ENCODE measurements at regions not wholly inside any gene's neighbourhood (a gene's known extent, or its start where the extent isn't known, plus 50 kb on each side); places are given as distances from the start of the nearest gene placed in this dataset.
A peak's percentile ranks its signal among the peaks of the same experiment; 100 is the strongest.
"Not testable (repeated sequence)": the region's sequence is repeated elsewhere in the genome, so short reads cannot be mapped to it uniquely, and the experiment has no call there.

GRCh38 chr5:122656577-122656976 lies 118.3 kb upstream of the SNX2 start:
- Histone ChIP-seq H3K27ac (ENCODE audit: low read length) (no peak overlapping the region), H3K27me3 (ENCODE audit: control insufficient read depth, insufficient read depth, low read length) (no peaks in the 10 kb centered on the region), H3K36me3 (ENCODE audit: control insufficient read depth, insufficient read depth, low read length) (no peaks in the 10 kb centered on the region), H3K9me3 (replicated peaks; ENCODE audit: control insufficient read depth, low read depth, low read length) (no peaks in the 10 kb centered on the region), H3K4me1 (ENCODE audit: control insufficient read depth, insufficient read depth, low read length) (no peaks in the 10 kb centered on the region), H3K4me3 (ENCODE audit: low read length) (no peak overlapping the region)
- no peak for DNase-seq
- WGBS (ENCODE audit: insufficient coverage), result no CpG with 5 or more reads among the region's 1 CpG

DNA sequence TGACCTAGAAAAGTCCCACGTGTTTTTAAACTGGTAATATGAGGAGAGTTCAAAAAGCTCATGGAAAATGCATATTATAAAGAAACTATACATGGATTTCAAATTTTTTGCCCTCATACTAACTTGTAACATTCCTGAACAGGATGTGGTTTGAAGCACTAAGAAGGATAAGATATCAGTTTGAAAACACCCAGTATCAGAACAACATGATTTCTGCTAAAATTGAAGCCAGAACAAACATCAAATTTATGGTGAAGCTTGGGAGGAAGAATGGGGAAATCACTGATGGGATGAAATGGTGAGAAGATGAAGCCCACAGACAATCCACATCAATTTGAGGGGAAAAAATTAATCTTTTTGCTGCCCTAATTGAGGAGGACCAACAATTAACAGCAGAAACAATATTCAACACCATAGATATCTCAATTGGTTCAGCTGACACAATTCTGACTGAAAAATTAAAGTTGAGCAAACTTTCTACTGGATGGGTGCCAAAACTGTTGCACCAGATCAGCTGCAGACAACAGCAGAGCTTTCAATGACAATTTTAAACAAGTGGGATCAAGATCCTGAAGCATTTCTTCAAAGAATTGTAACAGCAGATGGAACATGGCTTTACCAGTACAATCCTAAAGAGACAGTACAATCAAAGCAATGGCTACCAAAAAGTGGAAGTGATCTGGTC lies 113.2 kb upstream of the SNX2 start:
- H3K4me1 ChIP-seq (ENCODE audit: control insufficient read depth, insufficient read depth, low read length), result no peaks in the 10 kb centered on the region
- no peaks in the 10 kb centered on the region for H3K27me3 ChIP-seq (ENCODE audit: control insufficient read depth, insufficient read depth, low read length)
- H3K36me3 ChIP-seq (ENCODE audit: control insufficient read depth, insufficient read depth, low read length), result no peaks in the 10 kb centered on the region
- no CpG with 5 or more reads among the region's 1 CpG for WGBS (ENCODE audit: insufficient coverage)
- DNase-seq, result no peak
- H3K9me3 ChIP-seq (replicated peaks; ENCODE audit: control insufficient read depth, low read depth, low read length), result no peaks in the 10 kb centered on the region
- H3K4me3 ChIP-seq (ENCODE audit: low read length), result no peak overlapping the region
- H3K27ac ChIP-seq (ENCODE audit: low read length), result no peak overlapping the region

DNA sequence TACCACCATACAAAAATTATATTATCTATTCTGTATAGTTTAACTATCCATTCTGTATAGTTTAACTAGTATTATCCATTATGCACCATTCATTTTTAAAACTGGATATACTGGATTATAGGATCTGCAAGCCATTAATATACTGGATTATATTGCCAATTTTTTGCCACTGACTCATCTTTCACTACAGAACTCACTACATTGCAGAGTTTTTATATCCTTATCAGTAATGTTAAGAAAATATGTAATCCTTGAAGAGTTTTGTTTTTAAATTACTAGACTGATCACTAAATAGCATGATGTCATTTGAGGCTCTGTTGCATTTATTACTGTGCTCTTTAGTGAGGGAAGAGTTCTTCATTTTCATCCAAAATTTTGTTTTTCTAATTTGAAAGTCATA lies 109.8 kb upstream of the SNX2 start:
- Histone ChIP-seq H3K4me3 (ENCODE audit: low read length) (no peak overlapping the region), H3K27me3 (ENCODE audit: control insufficient read depth, insufficient read depth, low read length) (no peaks in the 10 kb centered on the region), H3K9me3 (replicated peaks; ENCODE audit: control insufficient read depth, low read depth, low read length) (no peaks in the 10 kb centered on the region), H3K27ac (ENCODE audit: low read length) (no peak overlapping the region), H3K36me3 (ENCODE audit: control insufficient read depth, insufficient read depth, low read length) (no peaks in the 10 kb centered on the region), H3K4me1 (ENCODE audit: control insufficient read depth, insufficient read depth, low read length) (no peaks in the 10 kb centered on the region)
- DNase-seq, result no peak

DNA sequence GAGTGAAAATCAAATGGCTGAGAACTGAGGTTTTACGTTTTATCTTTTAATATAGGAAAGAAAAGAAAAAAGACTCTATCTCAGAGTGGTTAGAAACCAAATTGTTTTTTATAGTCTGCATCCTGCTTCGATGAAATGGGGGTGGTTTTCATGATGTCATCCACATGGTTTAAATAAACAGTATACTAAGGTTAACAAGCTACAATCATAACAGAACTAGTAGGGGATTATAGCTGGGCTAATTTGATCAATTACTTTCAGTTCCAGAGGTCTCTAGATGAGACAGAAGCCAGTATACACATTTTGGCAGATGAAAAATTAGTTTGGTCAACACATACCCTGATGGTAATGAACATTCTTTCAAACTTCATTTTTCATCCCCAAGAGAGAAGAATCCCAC lies 106.3 kb upstream of the SNX2 start:
- no CpG with 5 or more reads among the region's 2 CpGs for WGBS (ENCODE audit: insufficient coverage)
- Histone ChIP-seq H3K27me3 (ENCODE audit: control insufficient read depth, insufficient read depth, low read length) (no peaks in the 10 kb centered on the region), H3K36me3 (ENCODE audit: control insufficient read depth, insufficient read depth, low read length) (no peaks in the 10 kb centered on the region), H3K9me3 (replicated peaks; ENCODE audit: control insufficient read depth, low read depth, low read length) (no peaks in the 10 kb centered on the region), H3K4me3 (ENCODE audit: low read length) (no peak overlapping the region), H3K4me1 (ENCODE audit: control insufficient read depth, insufficient read depth, low read length) (no peaks in the 10 kb centered on the region), H3K27ac (ENCODE audit: low read length) (no peak overlapping the region)
- DNase-seq, result no peak

GRCh38 chr5:122669709-122670108 lies 105.2 kb upstream of the SNX2 start:
- DNase-seq; H3K36me3 ChIP-seq (ENCODE audit: control insufficient read depth, insufficient read depth, low read length); H3K27ac ChIP-seq (ENCODE audit: low read length); H3K4me1 ChIP-seq (ENCODE audit: control insufficient read depth, insufficient read depth, low read length); H3K27me3 ChIP-seq (ENCODE audit: control insufficient read depth, insufficient read depth, low read length); H3K4me3 ChIP-seq (ENCODE audit: low read length); H3K9me3 ChIP-seq (replicated peaks; ENCODE audit: control insufficient read depth, low read depth, low read length): not testable (repeated sequence)
- WGBS (ENCODE audit: insufficient coverage), result no CpG with 5 or more reads among the region's 1 CpG

DNA sequence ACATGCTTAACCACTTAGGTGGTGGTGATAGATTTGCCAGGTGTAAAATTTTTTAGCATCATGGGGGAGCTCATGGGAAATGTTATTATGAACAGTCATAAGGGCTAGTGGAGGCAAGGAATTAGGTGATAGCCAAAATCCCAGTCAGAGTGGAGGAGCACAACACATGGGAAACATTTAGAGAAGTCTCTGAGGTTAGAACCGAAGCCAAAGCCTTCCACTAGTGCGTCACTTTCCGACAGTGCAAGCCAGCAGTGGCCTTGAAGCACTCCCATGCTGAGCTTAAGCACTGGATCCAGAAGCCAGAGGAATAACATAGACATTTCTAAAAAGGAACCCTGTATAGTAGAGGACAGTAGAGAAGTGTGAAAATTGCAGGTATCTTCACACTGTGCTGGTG lies 101.5 kb upstream of the SNX2 start:
- no peaks in the 10 kb centered on the region for H3K9me3 ChIP-seq (replicated peaks; ENCODE audit: control insufficient read depth, low read depth, low read length)
- H3K4me1 ChIP-seq (ENCODE audit: control insufficient read depth, insufficient read depth, low read length), result peaks cover 3% of the 10 kb centered on the region
- WGBS (ENCODE audit: insufficient coverage), result 20% methylated on average over 1 of the region's 3 CpGs
- peak overlapping the region; percentile 25 for H3K27ac ChIP-seq (ENCODE audit: low read length)
- peaks cover 2% of the 10 kb centered on the region for H3K27me3 ChIP-seq (ENCODE audit: control insufficient read depth, insufficient read depth, low read length)
- peak; percentile 98 for DNase-seq
- no peaks in the 10 kb centered on the region for H3K36me3 ChIP-seq (ENCODE audit: control insufficient read depth, insufficient read depth, low read length)
- H3K4me3 ChIP-seq (ENCODE audit: low read length), result no peak overlapping the region

DNA sequence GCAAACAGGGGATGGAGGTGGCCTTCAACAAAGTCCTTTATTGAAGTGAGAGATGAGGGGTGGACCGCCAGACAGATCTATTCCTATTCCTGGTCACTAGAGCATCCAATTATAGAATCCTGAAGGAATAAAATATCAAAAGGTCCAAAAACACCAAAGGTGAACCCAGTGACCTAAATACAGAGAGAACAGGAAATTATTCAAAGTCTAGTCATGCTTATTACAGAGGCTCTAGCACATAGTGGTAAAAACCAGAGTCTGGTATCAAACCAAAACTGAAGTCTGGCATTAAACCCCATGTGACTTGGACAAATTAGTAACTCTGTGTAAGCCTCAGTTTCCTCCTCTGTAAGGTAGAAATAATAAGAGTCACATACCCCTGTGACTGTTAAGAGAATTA lies 100.5 kb upstream of the SNX2 start:
- WGBS (ENCODE audit: insufficient coverage), result no CpG with 5 or more reads among the region's 1 CpG

GRCh38 chr5:122680623-122681350 lies 94.1 kb upstream of the SNX2 start:
- 100% methylated on average over 1 of the region's 3 CpGs for WGBS (ENCODE audit: insufficient coverage)
- Histone ChIP-seq H3K4me1 (ENCODE audit: control insufficient read depth, insufficient read depth, low read length) (no peaks in the 10 kb centered on the region), H3K27me3 (ENCODE audit: control insufficient read depth, insufficient read depth, low read length) (peaks cover 2% of the 10 kb centered on the region), H3K4me3 (ENCODE audit: low read length) (no peak overlapping the region), H3K36me3 (ENCODE audit: control insufficient read depth, insufficient read depth, low read length) (no peaks in the 10 kb centered on the region), H3K9me3 (replicated peaks; ENCODE audit: control insufficient read depth, low read depth, low read length) (no peaks in the 10 kb centered on the region), H3K27ac (ENCODE audit: low read length) (no peak overlapping the region)
- no peak for DNase-seq

More for the DNA sequence above, 100.5 kb upstream of the SNX2 start:
- H3K27ac ChIP-seq (ENCODE audit: low read length), result no peak overlapping the region
- no peaks in the 10 kb centered on the region for H3K36me3 ChIP-seq (ENCODE audit: control insufficient read depth, insufficient read depth, low read length)
- DNase-seq, result no peak
- peaks cover 3% of the 10 kb centered on the region for H3K4me1 ChIP-seq (ENCODE audit: control insufficient read depth, insufficient read depth, low read length)
- no peaks in the 10 kb centered on the region for H3K9me3 ChIP-seq (replicated peaks; ENCODE audit: control insufficient read depth, low read depth, low read length)
- peaks cover 2% of the 10 kb centered on the region for H3K27me3 ChIP-seq (ENCODE audit: control insufficient read depth, insufficient read depth, low read length)
- no peak overlapping the region for H3K4me3 ChIP-seq (ENCODE audit: low read length)

GRCh38 chr5:122683631-122684030 lies 91.2 kb upstream of the SNX2 start:
- no peaks in the 10 kb centered on the region for H3K9me3 ChIP-seq (replicated peaks; ENCODE audit: control insufficient read depth, low read depth, low read length)
- no peak for DNase-seq
- H3K36me3 ChIP-seq (ENCODE audit: control insufficient read depth, insufficient read depth, low read length), result no peaks in the 10 kb centered on the region
- H3K4me3 ChIP-seq (ENCODE audit: low read length), result no peak overlapping the region
- no peak overlapping the region for H3K27ac ChIP-seq (ENCODE audit: low read length)
- no peaks in the 10 kb centered on the region for H3K27me3 ChIP-seq (ENCODE audit: control insufficient read depth, insufficient read depth, low read length)
- H3K4me1 ChIP-seq (ENCODE audit: control insufficient read depth, insufficient read depth, low read length), result no peaks in the 10 kb centered on the region

DNA sequence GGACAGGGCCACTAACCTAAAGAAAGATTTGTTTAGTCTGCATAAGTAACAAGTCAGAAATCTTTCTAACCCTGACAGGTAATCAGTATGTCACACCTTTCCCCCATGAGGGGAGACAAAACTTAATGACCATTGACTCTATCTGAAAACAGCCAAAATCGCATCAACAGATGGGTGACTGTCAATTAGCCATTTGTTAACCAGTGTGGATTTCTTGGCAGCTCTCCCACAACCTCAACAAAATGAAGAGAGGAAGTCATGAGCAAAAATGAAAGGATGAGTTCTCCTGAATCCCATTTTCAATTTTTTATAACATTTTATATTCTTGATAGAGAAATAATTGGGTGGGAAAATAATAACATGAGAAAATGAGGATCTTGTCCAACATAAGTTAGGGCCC lies 84.6 kb upstream of the SNX2 start:
- Histone ChIP-seq H3K36me3 (ENCODE audit: control insufficient read depth, insufficient read depth, low read length) (no peaks in the 10 kb centered on the region), H3K27me3 (ENCODE audit: control insufficient read depth, insufficient read depth, low read length) (no peaks in the 10 kb centered on the region), H3K4me3 (ENCODE audit: low read length) (no peak overlapping the region), H3K4me1 (ENCODE audit: control insufficient read depth, insufficient read depth, low read length) (no peaks in the 10 kb centered on the region), H3K27ac (ENCODE audit: low read length) (no peak overlapping the region), H3K9me3 (replicated peaks; ENCODE audit: control insufficient read depth, low read depth, low read length) (no peaks in the 10 kb centered on the region)
- no CpG with 5 or more reads among the region's 1 CpG for WGBS (ENCODE audit: insufficient coverage)
- DNase-seq, result no peak

Data from muscle of leg (tissue), 3 donors.